H1 (cell line): ENCODE measurements at regions not wholly inside any gene's neighbourhood (a gene's known extent, or its start where the extent isn't known, plus 50 kb on each side); places are given as distances from the start of the nearest gene placed in this dataset.

Experiments
- CTCF ChIA-PET: fragments of 300-600 bp; sonication (Branson Sonifier 250); formaldehyde crosslinking; loops from one replicate; lab custom pipeline; 2021; ENCODE audit not compliant: partially characterized antibody; lab: Charles Lee
- POLR2A ChIA-PET: fragments of 300-600 bp; sonication (Branson Sonifier 250); formaldehyde crosslinking; loops from one replicate; lab custom pipeline; 2021; ENCODE audit warnings: inconsistent platforms; ENCODE audit not compliant: partially characterized antibody; lab: Charles Lee
- DNase-seq, 2 experiments: peaks; one replicate each; pipeline versions ENCODE4 v3.0.0 to v3.0.0-alpha.2; 2010 to 2022; ENCODE audit warnings: low spot score in 2 of 2, low read depth in 1 of 2, mixed read lengths in 1 of 2
- FAIRE-seq: peaks from 2 replicates; lab custom pipeline; 2011; peaks lifted over from hg19 to GRCh38; lab: Jason Lieb, UNC
- H2AFZ ChIP-seq: 2 replicates; pipeline ENCODE4 v1.8.1; 2012; ENCODE audit warnings: low read length, inconsistent platforms
- H2AK5ac ChIP-seq: 2 replicates; pipeline ENCODE4 v1.6.1; 2013; ENCODE audit warnings: low read depth, low read length
- H2BK120ac ChIP-seq: replicated peaks from 2 replicates; pipeline ENCODE3; 2013; ENCODE audit warnings: low read depth, low read length, inconsistent platforms
- H2BK12ac ChIP-seq: 2 replicates; pipeline ENCODE4 v1.6.1; 2013; ENCODE audit warnings: low read depth, low read length
- H2BK15ac ChIP-seq: 2 replicates; pipeline ENCODE4 v1.6.1; 2013; ENCODE audit warnings: low read length
- H2BK20ac ChIP-seq: 2 replicates; pipeline ENCODE4 v1.6.1; 2013; ENCODE audit warnings: low read length
- H2BK5ac ChIP-seq: 2 replicates; pipeline ENCODE4 v1.6.1; 2013; ENCODE audit warnings: low read depth, low read length
- H3K14ac ChIP-seq: 2 replicates; pipeline ENCODE4 v1.6.1; 2013; ENCODE audit warnings: inconsistent platforms; ENCODE audit not compliant: insufficient read length
- H3K18ac ChIP-seq: 2 replicates; pipeline ENCODE4 v1.6.1; 2013; ENCODE audit warnings: low read length; ENCODE audit errors: extremely low read depth
- H3K23ac ChIP-seq: 2 replicates; pipeline ENCODE4 v1.6.1; 2013; ENCODE audit warnings: inconsistent platforms; ENCODE audit not compliant: insufficient read length
- H3K23me2 ChIP-seq: 2 replicates; pipeline ENCODE4 v1.6.1; 2013; ENCODE audit warnings: low read depth, low read length
- H3K27ac ChIP-seq: 2 replicates; pipeline ENCODE4 v1.6.1; 2011; ENCODE audit warnings: low read depth, low read length, inconsistent platforms
- H3K27me3 ChIP-seq, 4 experiments: replicated peaks in 1 of 4; 1 replicate in 1 of 4; 2 replicates in 3 of 4; pipeline versions ENCODE4 v1.6.1 to v1.8.1; 2011 to 2013; ENCODE audit warnings: low read length in 3 of 4, mild to moderate bottlenecking in 3 of 4, inconsistent platforms in 2 of 4, mixed read lengths in 2 of 4, moderate library complexity in 1 of 4; ENCODE audit not compliant: control insufficient read depth in 3 of 4, insufficient read depth in 3 of 4; ENCODE audit errors: extremely low read depth in 1 of 4
- H3K36me3 ChIP-seq, 4 experiments: 2 replicates each; pipeline versions ENCODE4 v1.6.1 to v1.8.1; 2011 to 2013; ENCODE audit warnings: mild to moderate bottlenecking in 4 of 4, low read length in 3 of 4, moderate library complexity in 2 of 4, control low read depth in 1 of 4, inconsistent platforms in 1 of 4; ENCODE audit not compliant: insufficient read depth in 4 of 4, control insufficient read depth in 2 of 4
- H3K4ac ChIP-seq: replicated peaks from 2 replicates; pipeline ENCODE3; 2013; ENCODE audit warnings: low read length, low read depth, mixed read lengths, inconsistent platforms; ENCODE audit not compliant: insufficient read length
- H3K4me1 ChIP-seq, 4 experiments: replicated peaks in 1 of 4; 1 replicate in 1 of 4; 2 replicates in 3 of 4; pipeline versions ENCODE4 v1.6.1 to v1.8.1; 2011 to 2013; ENCODE audit warnings: low read length in 3 of 4, inconsistent platforms in 2 of 4, mixed read lengths in 1 of 4; ENCODE audit not compliant: insufficient read depth in 4 of 4, control insufficient read depth in 3 of 4
- H3K4me2 ChIP-seq, 2 experiments: 2 replicates each; pipeline versions ENCODE4 v1.6.1 to v1.8.1; 2011 to 2013; ENCODE audit warnings: low read depth in 2 of 2, low read length in 2 of 2, control low read depth in 1 of 2, inconsistent platforms in 1 of 2, mild to moderate bottlenecking in 1 of 2; ENCODE audit not compliant: insufficient read depth in 1 of 2
- H3K4me3 ChIP-seq, 4 experiments: fragments of 200-600, 300-600 bp in 1 of 4; sonication (generic), shearing (Covaris generic), sonication (Bioruptor Twin) in 1 of 4; 2 replicates each; pipeline versions ENCODE4 v1.5.1 to v1.8.1; 2011 to 2016; ENCODE audit warnings: low read length in 4 of 4, low read depth in 3 of 4, control low read depth in 2 of 4, inconsistent platforms in 2 of 4, mild to moderate bottlenecking in 2 of 4, mixed read lengths in 1 of 4, moderate library complexity in 1 of 4; ENCODE audit not compliant: insufficient read depth in 2 of 4; ENCODE audit errors: extremely low read depth in 1 of 4
- H3K56ac ChIP-seq: replicated peaks from 2 replicates; pipeline ENCODE3; 2013; ENCODE audit warnings: low read depth, mild to moderate bottlenecking, mixed read lengths, low read length, inconsistent platforms; ENCODE audit not compliant: insufficient read length
- H3K79me1 ChIP-seq: 2 replicates; pipeline ENCODE4 v1.6.1; 2013; ENCODE audit warnings: low read depth, low read length, control low read depth
- H3K79me2 ChIP-seq, 2 experiments: 2 replicates each; pipeline versions ENCODE4 v1.6.1 to v1.8.1; 2012 to 2013; ENCODE audit warnings: low read length in 2 of 2, mild to moderate bottlenecking in 2 of 2, inconsistent platforms in 1 of 2; ENCODE audit not compliant: insufficient read depth in 2 of 2, control insufficient read depth in 1 of 2
- H3K9ac ChIP-seq, 4 experiments: replicated peaks in 1 of 4; 1 replicate in 1 of 4; 2 replicates in 3 of 4; pipeline versions ENCODE4 v1.6.1 to v1.8.1; 2011 to 2013; ENCODE audit warnings: low read depth in 3 of 4, low read length in 3 of 4, control low read depth in 2 of 4, mild to moderate bottlenecking in 2 of 4, moderate library complexity in 2 of 4, inconsistent platforms in 1 of 4; ENCODE audit errors: extremely low read depth in 1 of 4
- H3K9me3 ChIP-seq, 2 experiments: 2 replicates each; pipeline versions ENCODE4 v1.6.1 to v1.8.1; 2012 to 2013; ENCODE audit warnings: mild to moderate bottlenecking in 2 of 2, moderate library complexity in 2 of 2, control low read depth in 1 of 2, inconsistent platforms in 1 of 2, low read depth in 1 of 2, low read length in 1 of 2, mixed read lengths in 1 of 2; ENCODE audit not compliant: insufficient read depth in 2 of 2
- H4K20me1 ChIP-seq, 2 experiments: replicated peaks in 1 of 2; 2 replicates each; pipeline versions ENCODE3 to v1.8.1; 2011 to 2013; ENCODE audit warnings: inconsistent platforms in 2 of 2, low read length in 2 of 2, mild to moderate bottlenecking in 1 of 2; ENCODE audit not compliant: insufficient read depth in 2 of 2, control insufficient read depth in 1 of 2
- H4K5ac ChIP-seq: 2 replicates; pipeline ENCODE4 v1.6.1; 2013; ENCODE audit warnings: low read length, low read depth, mixed read lengths, inconsistent platforms; ENCODE audit not compliant: insufficient read length
- H4K8ac ChIP-seq: 2 replicates; pipeline ENCODE4 v1.8.0; 2013; ENCODE audit warnings: mild to moderate bottlenecking, moderate library complexity, low read length, inconsistent platforms; ENCODE audit not compliant: insufficient read depth; ENCODE audit errors: extremely low read depth
- H4K91ac ChIP-seq: replicated peaks from 2 replicates; pipeline ENCODE3; 2013; ENCODE audit warnings: low read length, mixed read lengths, inconsistent platforms; ENCODE audit not compliant: insufficient read length
- CBX5 ChIP-seq: fragments of 300-800, 300-1000 bp; sonication (generic); IDR thresholded peaks from 2 replicates; pipeline ENCODE4 v1.7.1; 2016; ENCODE audit warnings: antibody characterized with exemption, low read length, low read depth
- CTBP2 ChIP-seq: IDR thresholded peaks from 2 replicates; pipeline ENCODE4 v1.7.0; 2011; ENCODE audit warnings: borderline replicate concordance, mild to moderate bottlenecking, moderate library complexity, mixed read lengths, low read length; ENCODE audit not compliant: insufficient read depth, insufficient read length
- EGR1 ChIP-seq: IDR thresholded peaks from 2 replicates; pipeline ENCODE4 v1.6.1; 2011; ENCODE audit warnings: low read depth, low read length, borderline replicate concordance
- HDAC6 ChIP-seq: IDR thresholded peaks from one replicate; pipeline ENCODE4 v1.7.1; 2012; ENCODE audit warnings: low read depth, mild to moderate bottlenecking, inconsistent platforms, low read length, moderate library complexity
- NRF1 ChIP-seq: IDR thresholded peaks from 2 replicates; pipeline ENCODE4 v1.6.1; 2011; ENCODE audit warnings: mild to moderate bottlenecking, low read depth, low read length, improper control_type of control experiment
- RFX5 ChIP-seq: IDR thresholded peaks from 2 replicates; pipeline ENCODE4 v1.6.1; 2011; ENCODE audit warnings: low read depth, low read length, improper control_type of control experiment, borderline replicate concordance
- SIRT6 ChIP-seq: IDR thresholded peaks from one replicate; pipeline ENCODE4 v1.7.1; 2012; ENCODE audit warnings: low read length, inconsistent platforms
- SRF ChIP-seq: IDR thresholded peaks from 2 replicates; pipeline ENCODE4 v1.6.1; 2011; ENCODE audit warnings: mild to moderate bottlenecking, low read depth, low read length, moderate library complexity
- ZNF274 ChIP-seq: IDR thresholded peaks from 2 replicates; pipeline ENCODE4 v1.7.0; 2012; ENCODE audit warnings: low read length, borderline replicate concordance; ENCODE audit errors: extremely low read depth
- whole genome bisulfite sequencing, 2 experiments: shearing (Covaris generic) in 1 of 2; methylation state at CpG; one replicate each; pipeline versions ENCODE4 v1.1.6 to v1.1.7; 2013 to 2015; ENCODE audit warnings: low lambda C conversion rate in 2 of 2, mixed read lengths in 2 of 2, inconsistent platforms in 1 of 2, low coverage in 1 of 2, missing lambda C conversion rate in 1 of 2; ENCODE audit not compliant: insufficient replicate concordance in 2 of 2, insufficient coverage in 1 of 2, insufficient read length in 1 of 2; ENCODE audit errors: extremely low coverage in 1 of 2, missing lambda C conversion rate in 1 of 2; 5-methylcytosine and 5-hydroxymethylcytosine counted together

GRCh38 chr5:117731446-117731845, 1156.8 kb upstream of the SEMA6A start:
- no peak overlapping the region for H2BK5ac ChIP-seq
- no peak overlapping the region for H3K4ac ChIP-seq
- no peaks in the 10 kb centered on the region for H3K9me3 ChIP-seq
- no peaks in the 10 kb centered on the region for H3K79me2 ChIP-seq
- H4K20me1 ChIP-seq, result no peaks in the 10 kb centered on the region
- no peak overlapping the region for H2AK5ac ChIP-seq
- no peaks in the 10 kb centered on the region for H3K4me1 ChIP-seq
- no peak overlapping the region for H2BK20ac ChIP-seq
- POLR2A ChIA-PET, result no interaction called here
- H4K91ac ChIP-seq, result no peak overlapping the region
- no peak overlapping the region for H3K18ac ChIP-seq
- DNase-seq, result no peak
- H4K5ac ChIP-seq, result no peak overlapping the region
- no peak overlapping the region for H2AFZ ChIP-seq
- H3K79me1 ChIP-seq, result no peaks in the 10 kb centered on the region
- no peak overlapping the region for H3K4me2 ChIP-seq
- no peak overlapping the region for H3K14ac ChIP-seq
- H2BK120ac ChIP-seq, result no peak overlapping the region
- H3K27me3 ChIP-seq, result no peaks in the 10 kb centered on the region
- no peak overlapping the region for H3K56ac ChIP-seq
- no peak overlapping the region for H3K9ac ChIP-seq
- no peak overlapping the region for H3K23ac ChIP-seq
- H3K27ac ChIP-seq, result no peak overlapping the region
- H2BK12ac ChIP-seq, result no peak overlapping the region
- CTCF ChIA-PET, result no interaction called here
- 83% methylated on average over 2 of the region's 2 CpGs; no CpG with 5 or more reads in 1 of the 2 experiments for WGBS, 2 experiments
- TF ChIP-seq RFX5 (no peak), HDAC6 (no peak), ZNF274 (no peak), NRF1 (no peak), SIRT6 (no peak), CTBP2 (no peak), SRF (no peak), CBX5 (no peak), EGR1 (no peak)
- TF ChIP-seq, all 59 proteins: peak for 0
- no peaks in the 10 kb centered on the region for H3K23me2 ChIP-seq
- FAIRE-seq, result no peak
- no peaks in the 10 kb centered on the region for H3K36me3 ChIP-seq
- H3K4me3 ChIP-seq, result no peak overlapping the region
- H4K8ac ChIP-seq, result no peak overlapping the region
- H2BK15ac ChIP-seq, result no peak overlapping the region
